GM18951 (cell line): ENCODE measurements at regions not wholly inside any gene's neighbourhood (a gene's known extent, or its start where the extent isn't known, plus 50 kb on each side); places are given as distances from the start of the nearest gene placed in this dataset.

ENCODE experiments used
- POLR2A ChIP-seq: IDR thresholded peaks from 4 replicates; pipeline ENCODE4 v1.6.1; 2011; ENCODE audit warnings: mild to moderate bottlenecking; ENCODE audit not compliant: insufficient read length, insufficient read depth; ENCODE audit errors: extremely low read depth
- in situ Hi-C: fragments of 300-500 bp; cut with MboI; formaldehyde crosslinking; loops from one replicate; pipeline ENCODE4 v1.12.0; 2022; ENCODE audit warnings: low sequenced_read_pairs, mixed read lengths, inconsistent platforms; ENCODE audit not compliant: unreplicated experiment

DNA sequence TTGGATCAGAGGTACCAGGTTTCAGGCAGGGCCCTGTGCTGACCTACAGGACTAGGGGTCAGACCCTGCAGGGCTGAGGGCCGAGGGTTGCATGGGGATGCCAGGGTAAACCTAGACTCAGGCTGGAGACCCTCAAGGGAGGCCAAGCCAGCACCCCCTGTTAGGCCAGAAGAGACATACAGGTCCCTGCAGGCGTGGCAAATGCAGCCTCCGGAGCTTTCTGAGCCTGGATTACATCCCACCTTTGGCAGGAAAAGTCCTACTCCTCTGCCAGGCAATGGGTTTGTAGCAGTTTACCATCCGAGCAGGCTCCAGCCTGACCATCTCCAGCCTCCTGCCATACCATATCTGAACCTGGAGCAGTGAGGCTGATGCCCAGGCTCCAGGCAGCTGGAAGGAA lies 425.3 kb downstream of the NPHP4 start:
- no peak for TF ChIP-seq POLR2A

DNA sequence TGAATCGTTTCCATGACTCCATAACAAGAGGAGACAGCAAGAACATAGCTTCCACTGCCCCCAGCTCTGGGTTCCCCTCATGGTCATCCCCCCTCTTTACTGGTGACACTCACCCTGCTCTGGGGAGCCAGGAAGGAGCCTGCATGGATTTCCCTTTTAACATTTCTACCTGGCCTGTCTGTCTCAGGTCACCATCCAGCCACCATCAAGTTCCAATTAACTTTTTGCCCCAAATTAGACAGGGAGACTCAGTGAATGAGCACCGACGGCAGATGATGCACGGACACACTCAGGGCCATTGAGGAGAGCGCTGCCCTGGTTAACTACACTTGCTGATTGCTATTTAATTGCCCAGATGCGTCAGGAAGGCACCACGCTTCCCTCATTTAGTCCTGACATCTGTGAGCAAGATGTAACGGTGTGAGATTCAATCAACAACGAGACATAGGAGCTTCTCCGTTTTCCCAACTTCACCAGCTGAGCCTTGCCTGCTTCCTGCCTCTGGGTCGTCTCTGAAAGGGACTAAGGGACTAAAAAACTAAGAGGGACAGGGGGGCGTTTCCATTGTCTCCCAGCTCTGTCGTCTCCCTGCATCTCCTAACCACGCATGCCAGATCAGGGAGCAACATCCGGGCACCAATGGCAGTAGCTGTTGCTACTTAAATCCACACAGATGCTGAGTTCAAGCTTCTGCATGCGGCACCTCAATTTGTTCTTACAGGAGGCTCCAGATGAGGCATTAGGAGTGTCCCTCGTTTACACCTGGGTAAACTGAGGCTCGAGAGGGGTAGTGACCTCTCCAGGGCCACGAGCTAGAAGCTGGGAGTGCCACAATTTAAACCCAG lies 426.7 kb downstream of the NPHP4 start:
- in situ Hi-C loops, result no loop called here
- TF ChIP-seq POLR2A, result no peak

More for the DNA sequence above, 425.3 kb downstream of the NPHP4 start:
- in situ Hi-C loops, result no loop called here

DNA sequence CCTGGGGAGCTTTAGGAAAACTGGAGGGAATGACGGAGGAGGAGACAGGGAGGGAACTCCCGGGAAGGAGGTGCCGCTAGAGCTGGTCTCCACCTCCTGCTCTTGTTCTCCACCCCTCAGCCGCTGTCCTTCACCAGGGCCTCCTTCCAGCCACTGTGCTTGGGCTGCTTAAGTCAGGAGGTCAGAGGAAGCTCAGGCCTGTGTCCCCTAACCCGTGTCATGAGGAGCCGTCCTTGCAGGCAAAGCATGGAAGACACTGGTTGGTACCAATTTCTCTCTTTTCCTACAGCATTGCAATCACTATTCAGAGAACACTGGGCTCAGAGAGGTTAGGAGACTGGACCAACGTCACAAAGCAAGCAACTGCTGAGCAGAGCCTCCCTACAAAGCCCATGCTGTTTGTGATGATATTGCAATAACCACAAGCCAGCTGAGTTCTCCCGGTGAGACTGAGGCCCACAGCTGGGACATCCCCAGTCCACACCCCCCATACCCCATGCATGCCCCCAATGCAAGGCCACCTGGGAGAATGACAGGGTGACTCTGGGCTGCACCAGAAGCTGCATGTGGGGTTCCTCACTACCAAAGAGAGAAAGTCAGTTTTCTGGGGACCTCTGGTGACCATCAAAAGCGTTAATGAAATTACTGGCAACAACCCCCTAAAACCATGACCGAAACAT lies 427.5 kb downstream of the NPHP4 start:
- no peak for TF ChIP-seq POLR2A
- in situ Hi-C loops, result no loop called here

DNA sequence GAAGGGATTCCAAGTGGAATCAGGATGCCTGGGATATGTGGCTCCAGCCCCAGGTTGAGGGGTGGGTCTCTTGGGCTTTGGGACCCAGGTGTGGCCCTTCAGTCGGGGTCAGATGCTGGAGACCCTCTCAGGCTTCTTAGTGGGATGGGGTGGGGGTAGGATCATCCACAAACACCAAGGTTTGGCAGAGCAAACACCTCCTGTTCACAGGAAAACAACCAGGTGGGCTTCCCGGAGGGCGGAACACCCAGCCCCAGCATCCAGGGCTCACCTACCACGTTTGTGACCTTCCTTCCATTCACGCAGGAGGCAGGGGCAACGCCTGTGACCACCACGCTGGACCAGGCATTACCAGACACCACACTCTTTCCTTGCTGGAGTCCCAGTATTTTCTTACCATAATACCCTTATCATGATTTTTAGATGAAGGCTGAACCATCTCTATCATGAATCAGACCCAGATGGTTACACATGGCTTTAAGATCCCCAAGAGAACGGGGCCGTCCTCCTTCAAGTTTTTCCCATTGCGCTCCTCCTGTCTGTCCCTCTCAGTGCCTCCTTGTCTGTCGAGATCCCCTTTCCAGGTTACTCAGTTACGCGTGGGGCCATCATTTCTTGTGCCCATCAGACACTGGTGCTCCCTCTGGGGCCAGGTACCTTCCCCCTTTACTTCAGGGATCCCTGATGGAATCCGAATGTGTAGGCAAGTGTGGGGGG lies 428.2 kb downstream of the NPHP4 start:
- in situ Hi-C loops, result no loop called here
- TF ChIP-seq POLR2A, result no peak

DNA sequence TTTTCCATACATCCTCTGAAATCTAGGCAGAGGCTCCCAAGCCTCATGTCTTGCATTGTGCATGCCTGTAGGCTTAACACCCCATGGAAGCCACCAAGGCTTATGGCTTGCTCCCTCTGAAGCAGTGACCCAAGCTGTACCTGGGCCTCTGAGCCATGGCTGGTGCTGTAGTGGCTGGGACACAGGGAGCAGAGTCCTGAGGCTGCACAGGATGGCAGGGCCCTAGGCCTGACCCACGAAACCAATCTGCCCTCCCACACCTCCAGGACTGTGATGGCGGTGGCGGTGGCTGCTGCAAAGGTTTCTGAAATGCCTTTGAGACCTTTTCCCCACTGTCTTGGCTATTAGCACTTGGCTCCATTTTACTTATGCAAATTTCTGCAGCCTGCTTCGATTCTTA lies 429.5 kb downstream of the NPHP4 start:
- in situ Hi-C loops, result no loop called here
- TF ChIP-seq POLR2A, result no peak

- in situ Hi-C loops, result no loop called here
- no peak for TF ChIP-seq POLR2A
These were observed 429.9 kb downstream of the NPHP4 start for GRCh38 chr1:5562331-5562730.

GRCh38 chr1:5559078-5559477 lies 433.1 kb downstream of the NPHP4 start:
- TF ChIP-seq POLR2A, result no peak
- in situ Hi-C loops, result no loop called here

- in situ Hi-C loops, result no loop called here
- TF ChIP-seq POLR2A, result no peak
These were observed 436.4 kb downstream of the NPHP4 start for GRCh38 chr1:5555853-5556252.

GRCh38 chr1:5554784-5555183 lies 437.4 kb downstream of the NPHP4 start:
- TF ChIP-seq POLR2A, result no peak
- in situ Hi-C loops, result no loop called here

DNA sequence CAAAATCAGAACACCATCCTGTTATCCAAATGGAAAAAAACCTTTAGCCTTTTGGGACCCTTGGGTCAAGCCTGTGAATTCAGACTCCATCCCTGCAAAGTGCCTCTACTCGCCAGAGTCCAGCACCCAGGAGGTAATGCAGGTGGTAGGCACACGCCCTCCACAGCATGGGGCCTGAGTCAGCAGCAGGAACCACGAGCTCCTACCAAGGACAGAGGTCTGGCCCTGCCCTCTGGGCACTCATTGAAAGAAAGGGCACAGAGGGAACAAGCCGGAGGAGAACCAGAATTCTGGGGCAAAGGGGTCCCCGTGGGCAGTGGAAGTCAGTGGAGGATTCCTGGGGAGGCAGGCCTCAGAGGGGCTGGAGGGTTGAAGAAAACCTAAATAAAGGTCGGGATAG lies 438.1 kb downstream of the NPHP4 start:
- in situ Hi-C loops, result no loop called here
- no peak for TF ChIP-seq POLR2A

GRCh38 chr1:5552787-5553484 lies 439.3 kb downstream of the NPHP4 start:
- in situ Hi-C loops, result no loop called here

GRCh38 chr1:5551274-5551975 lies 440.8 kb downstream of the NPHP4 start:
- in situ Hi-C loops, result no loop called here
- TF ChIP-seq POLR2A, result no peak

More at GRCh38 chr1:5552787-5553484, 439.3 kb downstream of the NPHP4 start:
- no peak for TF ChIP-seq POLR2A
